C4-2B (cell line): ENCODE measurements at regions not wholly inside any gene's neighbourhood (a gene's known extent, or its start where the extent isn't known, plus 50 kb on each side); places are given as distances from the start of the nearest gene placed in this dataset.

ENCODE experiments used
- CTCF ChIP-seq: fragments of 450-650 bp; conservative IDR thresholded peaks from 2 replicates; pipeline ENCODE4 v1.5.1; 2017; ENCODE audit warnings: mild to moderate bottlenecking
- ZFX ChIP-seq: fragments of 450-650 bp; IDR thresholded peaks from 2 replicates; pipeline ENCODE4 v1.6.1; 2017

GRCh38 chr10:29836396-29836795 lies 201.6 kb upstream of the SVIL start:
- TF ChIP-seq CTCF (no peak), ZFX (no peak)
